ENCODE measurements at regions not wholly inside any gene's neighbourhood (a gene's known extent, or its start where the extent isn't known, plus 50 kb on each side); places are given as distances from the start of the nearest gene placed in this dataset.
"Not testable (repeated sequence)": the region's sequence is repeated elsewhere in the genome, so short reads cannot be mapped to it uniquely, and the experiment has no call there.

GRCh38 chr6:85050149-85050548, 285.8 kb upstream of the TBX18 start:
- Histone ChIP-seq H3K27ac (no peak overlapping the region), H3K36me3 (no peaks in the 10 kb centered on the region), H3K9me3 (no peaks in the 10 kb centered on the region), H3K27me3 (no peaks in the 10 kb centered on the region), H3K4me3 (no peak overlapping the region), H3K4me1 (no peaks in the 10 kb centered on the region)
- TF ChIP-seq POLR2AphosphoS5 (IDR thresholded peaks at IDR 0.05) (no peak), POLR2A (IDR thresholded peaks at IDR 0.05) (no peak), CTCF (IDR thresholded peaks at IDR 0.05) (no peak), EP300 (IDR thresholded peaks at IDR 0.05) (no peak)
- no peak for DNase-seq
- intact Hi-C loops (cut with DNase I): no loop called here

GRCh38 chr6:85049282-85049681, 284.9 kb upstream of the TBX18 start:
- Histone ChIP-seq H3K27ac (no peak overlapping the region), H3K36me3 (no peaks in the 10 kb centered on the region), H3K9me3 (no peaks in the 10 kb centered on the region), H3K4me3 (no peak overlapping the region), H3K27me3 (no peaks in the 10 kb centered on the region), H3K4me1 (no peaks in the 10 kb centered on the region)
- WGBS, 2 donors: 86 to 95% methylated on average over 2 of the region's 2 CpGs
- intact Hi-C loops (cut with DNase I): no loop called here
- no peak for TF ChIP-seq POLR2AphosphoS5 (IDR thresholded peaks at IDR 0.05)
- no peak for TF ChIP-seq POLR2A (IDR thresholded peaks at IDR 0.05)
- no peak for TF ChIP-seq CTCF (IDR thresholded peaks at IDR 0.05)
- no peak for TF ChIP-seq EP300 (IDR thresholded peaks at IDR 0.05)
- no peak for DNase-seq

GRCh38 chr6:85047818-85048217, 283.4 kb upstream of the TBX18 start:
- no peak overlapping the region for H3K27ac ChIP-seq
- H3K4me3 ChIP-seq: no peak overlapping the region
- intact Hi-C loops (cut with DNase I): no loop called here
- H3K4me1 ChIP-seq: no peaks in the 10 kb centered on the region
- no peak for DNase-seq
- no peaks in the 10 kb centered on the region for H3K9me3 ChIP-seq
- WGBS, 2 donors: 67 to 79% methylated on average over 2 of the region's 2 CpGs
- no peaks in the 10 kb centered on the region for H3K36me3 ChIP-seq
- no peaks in the 10 kb centered on the region for H3K27me3 ChIP-seq
- no peak for TF ChIP-seq POLR2A (IDR thresholded peaks at IDR 0.05)
- no peak for TF ChIP-seq EP300 (IDR thresholded peaks at IDR 0.05)
- TF ChIP-seq CTCF (IDR thresholded peaks at IDR 0.05): no peak
- TF ChIP-seq POLR2AphosphoS5 (IDR thresholded peaks at IDR 0.05): no peak

GRCh38 chr6:85045767-85046166, 281.4 kb upstream of the TBX18 start:
- H3K27ac ChIP-seq; H3K4me1 ChIP-seq; H3K4me3 ChIP-seq; intact Hi-C loops (cut with DNase I); H3K36me3 ChIP-seq; H3K27me3 ChIP-seq; H3K9me3 ChIP-seq; DNase-seq: not testable (repeated sequence)
- WGBS, 2 donors: 92 to 97% methylated on average over 1 of the region's 1 CpG

GRCh38 chr6:85044361-85044760, 280.0 kb upstream of the TBX18 start:
- intact Hi-C loops (cut with DNase I): no loop called here
- no peak overlapping the region for H3K4me3 ChIP-seq
- no peaks in the 10 kb centered on the region for H3K36me3 ChIP-seq
- no peaks in the 10 kb centered on the region for H3K27me3 ChIP-seq
- H3K27ac ChIP-seq: no peak overlapping the region
- TF ChIP-seq POLR2AphosphoS5 (IDR thresholded peaks at IDR 0.05) (no peak), CTCF (IDR thresholded peaks at IDR 0.05) (no peak), POLR2A (IDR thresholded peaks at IDR 0.05) (no peak), EP300 (IDR thresholded peaks at IDR 0.05) (no peak)
- no peaks in the 10 kb centered on the region for H3K9me3 ChIP-seq
- no peaks in the 10 kb centered on the region for H3K4me1 ChIP-seq
- no peak for DNase-seq
- 71 to 75% methylated on average over 2 of the region's 2 CpGs for WGBS, 2 donors

All from sigmoid colon (tissue), 6 donors.